H9 (cell line): ENCODE measurements at regions not wholly inside any gene's neighbourhood (a gene's known extent, or its start where the extent isn't known, plus 50 kb on each side); places are given as distances from the start of the nearest gene placed in this dataset.

ENCODE experiments used
- DNase-seq: peaks from one replicate; pipeline ENCODE4 v3.0.0-alpha.2; 2017
- H2AFZ ChIP-seq: one replicate; pipeline ENCODE4 v1.6.1; 2013; ENCODE audit warnings: mild to moderate bottlenecking, low read length, control low read depth, moderate library complexity
- H2AK5ac ChIP-seq: 2 replicates; pipeline ENCODE4 v1.6.1; 2013; ENCODE audit warnings: low read length, control low read depth, mixed read lengths; ENCODE audit not compliant: insufficient read length
- H2BK120ac ChIP-seq: one replicate; pipeline ENCODE4 v1.6.1; 2013; ENCODE audit warnings: low read depth, mild to moderate bottlenecking, low read length, control low read depth, inconsistent platforms; ENCODE audit not compliant: poor library complexity, severe bottlenecking
- H2BK12ac ChIP-seq: 2 replicates; pipeline ENCODE4 v1.6.1; 2013; ENCODE audit warnings: low read length, control low read depth, mixed read lengths, low read depth; ENCODE audit not compliant: insufficient read length
- H2BK15ac ChIP-seq: 2 replicates; pipeline ENCODE4 v1.6.1; 2013; ENCODE audit warnings: low read depth, low read length, control low read depth
- H2BK20ac ChIP-seq: one replicate; pipeline ENCODE4 v1.6.1; 2013; ENCODE audit warnings: low read depth, mild to moderate bottlenecking, low read length, control low read depth, inconsistent platforms; ENCODE audit not compliant: poor library complexity, severe bottlenecking
- H2BK5ac ChIP-seq: 2 replicates; pipeline ENCODE4 v1.6.1; 2013; ENCODE audit warnings: low read length, control low read depth, mixed read lengths; ENCODE audit not compliant: insufficient read length
- H3K14ac ChIP-seq: 2 replicates; pipeline ENCODE4 v1.6.1; 2013; ENCODE audit warnings: low read length, control low read depth; ENCODE audit not compliant: insufficient read depth
- H3K18ac ChIP-seq: 2 replicates; pipeline ENCODE4 v1.6.1; 2013; ENCODE audit warnings: low read depth, mild to moderate bottlenecking, mixed read lengths, low read length, control low read depth; ENCODE audit not compliant: insufficient read length
- H3K23ac ChIP-seq: 2 replicates; pipeline ENCODE4 v1.6.1; 2013; ENCODE audit warnings: low read length, control low read depth, mixed read lengths, low read depth; ENCODE audit not compliant: insufficient read length
- H3K23me2 ChIP-seq: 2 replicates; pipeline ENCODE4 v1.6.1; 2013; ENCODE audit warnings: low read depth, mild to moderate bottlenecking, mixed read lengths, low read length, control low read depth; ENCODE audit not compliant: insufficient read length, poor library complexity, severe bottlenecking
- H3K27ac ChIP-seq: 2 replicates; pipeline ENCODE4 v1.5.1; 2013; ENCODE audit warnings: low read length, control low read depth, mixed read lengths, low read depth; ENCODE audit not compliant: insufficient read length
- H3K27me3 ChIP-seq: 2 replicates; pipeline ENCODE4 v1.6.1; 2013; ENCODE audit warnings: low read length, control low read depth, inconsistent platforms; ENCODE audit not compliant: insufficient read depth
- H3K4ac ChIP-seq: 2 replicates; pipeline ENCODE4 v1.6.1; 2013; ENCODE audit warnings: low read depth, mild to moderate bottlenecking, control low read depth, inconsistent platforms, low read length, moderate library complexity
- H3K4me1 ChIP-seq: 2 replicates; pipeline ENCODE4 v1.6.1; 2013; ENCODE audit warnings: low read length, control low read depth, inconsistent platforms; ENCODE audit not compliant: insufficient read depth
- H3K4me2 ChIP-seq: 2 replicates; pipeline ENCODE4 v1.6.1; 2013; ENCODE audit warnings: low read length, control low read depth, mixed read lengths; ENCODE audit not compliant: insufficient read length, insufficient read depth
- H3K56ac ChIP-seq: 2 replicates; pipeline ENCODE4 v1.6.1; 2013; ENCODE audit warnings: low read depth, mild to moderate bottlenecking, mixed read lengths, low read length, control low read depth; ENCODE audit not compliant: insufficient read length
- H3K79me1 ChIP-seq: 2 replicates; pipeline ENCODE4 v1.6.1; 2013; ENCODE audit warnings: low read depth, mild to moderate bottlenecking, moderate library complexity, low read length, control low read depth, inconsistent platforms; ENCODE audit not compliant: insufficient read depth, poor library complexity, severe bottlenecking
- H3K79me2 ChIP-seq: 2 replicates; pipeline ENCODE4 v1.6.1; 2013; ENCODE audit warnings: low read length, control low read depth, inconsistent platforms; ENCODE audit not compliant: insufficient read depth
- H3K9ac ChIP-seq: 2 replicates; pipeline ENCODE4 v1.6.1; 2013; ENCODE audit warnings: low read length, control low read depth, mixed read lengths; ENCODE audit not compliant: insufficient read length; ENCODE audit errors: extremely low read depth
- H3K9me3 ChIP-seq: one replicate; pipeline ENCODE4 v1.6.1; 2013; ENCODE audit warnings: low read depth, low read length, inconsistent platforms; ENCODE audit not compliant: control insufficient read depth
- H3T11ph ChIP-seq: one replicate; pipeline ENCODE4 v1.6.1; 2013; ENCODE audit warnings: mild to moderate bottlenecking, low read length, control low read depth, inconsistent platforms
- H4K20me1 ChIP-seq: one replicate; pipeline ENCODE4 v1.6.1; 2013; ENCODE audit not compliant: control insufficient read depth, insufficient read length, insufficient read depth
- H4K5ac ChIP-seq: 2 replicates; pipeline ENCODE4 v1.6.1; 2013; ENCODE audit warnings: low read depth, mild to moderate bottlenecking, mixed read lengths, low read length, control low read depth; ENCODE audit not compliant: insufficient read length
- H4K8ac ChIP-seq: replicated peaks from 2 replicates; pipeline ENCODE4 v1.6.1; 2013; ENCODE audit warnings: low read length, control low read depth, mixed read lengths, low read depth; ENCODE audit not compliant: insufficient read length
- H4K91ac ChIP-seq: 2 replicates; pipeline ENCODE4 v1.6.1; 2013; ENCODE audit warnings: low read depth, mild to moderate bottlenecking, moderate library complexity, mixed read lengths, low read length, control low read depth; ENCODE audit not compliant: insufficient read length
- H3K27ac Mint-ChIP-seq, 3 experiments: 2 replicates in 2 of 3; 3 replicates in 1 of 3; pipeline ENCODE4 v1.8.0; 2020 to 2021; ENCODE audit warnings: mixed read lengths in 3 of 3, mild to moderate bottlenecking in 1 of 3, moderate library complexity in 1 of 3
- H3K27me3 Mint-ChIP-seq: 2 replicates; pipeline ENCODE4 v1.8.0; 2021; ENCODE audit warnings: low read depth, mild to moderate bottlenecking, moderate library complexity, mixed read lengths
- H3K36me3 Mint-ChIP-seq, 3 experiments: 2 replicates in 2 of 3; 3 replicates in 1 of 3; pipeline ENCODE4 v1.8.0; 2020 to 2021; ENCODE audit warnings: low read depth in 3 of 3, mixed read lengths in 3 of 3; ENCODE audit not compliant: insufficient read depth in 1 of 3
- H3K4me1 Mint-ChIP-seq, 2 experiments: 2 replicates each; pipeline ENCODE4 v1.8.0; 2020; ENCODE audit warnings: mixed read lengths in 2 of 2
- H3K4me3 Mint-ChIP-seq, 2 experiments: 2 replicates in 1 of 2; 3 replicates in 1 of 2; pipeline ENCODE4 v1.8.0; 2020 to 2021; ENCODE audit warnings: mild to moderate bottlenecking in 2 of 2, mixed read lengths in 2 of 2, moderate library complexity in 1 of 2
- H3K9me3 Mint-ChIP-seq, 2 experiments: 2 replicates in 1 of 2; 3 replicates in 1 of 2; pipeline ENCODE4 v1.8.0; 2020; ENCODE audit warnings: mild to moderate bottlenecking in 2 of 2, mixed read lengths in 2 of 2, moderate library complexity in 1 of 2
- CTCF ChIP-seq: fragments of 200-600 bp; sonication (generic); conservative IDR thresholded peaks from 3 replicates; pipeline ENCODE4 v1.8.0; 2021; ENCODE audit warnings: antibody characterized with exemption, mild to moderate bottlenecking
- WGBS: extraction: QIAGEN DNeasy Blood & Tissue Kit; methylation state at CpG from one replicate; pipeline ENCODE4 v1.1.7; 2013; ENCODE audit warnings: missing lambda C conversion rate, low lambda C conversion rate, mixed read lengths; ENCODE audit not compliant: insufficient read length; ENCODE audit errors: extremely low coverage; 5-methylcytosine and 5-hydroxymethylcytosine counted together

GRCh38 chr4:27791640-27792039 lies 931.0 kb downstream of the STIM2 start:
- H3K56ac ChIP-seq = no peak overlapping the region
- no peak overlapping the region for H3K27ac ChIP-seq
- H3K23me2 ChIP-seq = no peaks in the 10 kb centered on the region
- H2BK20ac ChIP-seq = no peak overlapping the region
- H4K20me1 ChIP-seq = no peaks in the 10 kb centered on the region
- no peak overlapping the region for H3K9ac ChIP-seq
- H2BK12ac ChIP-seq = no peak overlapping the region
- H3K27me3 ChIP-seq = no peaks in the 10 kb centered on the region
- no peak overlapping the region for H4K91ac ChIP-seq
- H2AK5ac ChIP-seq = no peak overlapping the region
- no peak overlapping the region for H3T11ph ChIP-seq
- H2BK15ac ChIP-seq = no peak overlapping the region
- TF ChIP-seq CTCF = no peak
- no peak for DNase-seq
- no peak overlapping the region for H4K5ac ChIP-seq
- H2BK5ac ChIP-seq = no peak overlapping the region
- H3K27me3 Mint-ChIP-seq = no peaks in the 10 kb centered on the region
- no peak overlapping the region for H3K4ac ChIP-seq
- H3K9me3 ChIP-seq = no peaks in the 10 kb centered on the region
- no peaks in the 10 kb centered on the region for H3K79me1 ChIP-seq
- H3K14ac ChIP-seq = no peak overlapping the region
- no peak overlapping the region for H4K8ac ChIP-seq
- no peak overlapping the region for H2AFZ ChIP-seq
- WGBS = no CpG with 5 or more reads among the region's 4 CpGs
- no peak overlapping the region for H3K18ac ChIP-seq
- peaks cover 3% of the 10 kb centered on the region in 2 experiments; a peak in 2 of 5 replicates for H3K9me3 Mint-ChIP-seq
- H3K4me3 Mint-ChIP-seq = no peak overlapping the region
- no peak overlapping the region for H3K27ac Mint-ChIP-seq
- H3K4me1 Mint-ChIP-seq = no peaks in the 10 kb centered on the region
- no peaks in the 10 kb centered on the region for H3K36me3 Mint-ChIP-seq
- no peaks in the 10 kb centered on the region for H3K4me1 ChIP-seq
- H3K4me2 ChIP-seq = no peak overlapping the region
- H2BK120ac ChIP-seq = no peak overlapping the region
- H3K79me2 ChIP-seq = no peaks in the 10 kb centered on the region
- H3K23ac ChIP-seq = no peak overlapping the region
